ENCODE measurements at regions not wholly inside any gene's neighbourhood (a gene's known extent, or its start where the extent isn't known, plus 50 kb on each side); places are given as distances from the start of the nearest gene placed in this dataset.

DNA sequence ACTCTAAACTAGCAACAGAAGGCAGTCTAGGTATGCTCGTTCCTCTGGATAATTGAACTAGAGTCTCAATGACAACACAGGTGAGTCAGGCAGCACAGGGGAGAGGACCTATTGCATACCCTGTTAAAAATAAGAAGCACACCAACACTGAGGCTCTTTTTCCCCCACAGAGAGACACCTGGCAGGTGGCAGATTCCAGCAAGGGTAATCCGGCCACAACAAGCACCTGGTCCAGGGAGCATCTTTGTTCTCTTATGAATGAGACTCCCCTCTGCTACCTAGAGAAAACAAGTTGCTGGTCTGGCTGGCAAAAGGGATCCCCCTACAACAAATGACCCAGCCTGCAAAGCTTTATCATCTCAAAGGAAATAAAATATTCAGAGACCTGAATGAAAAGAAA is 508.9 kb upstream of the POU3F3 start:
- TF ChIP-seq, protein P1, sequence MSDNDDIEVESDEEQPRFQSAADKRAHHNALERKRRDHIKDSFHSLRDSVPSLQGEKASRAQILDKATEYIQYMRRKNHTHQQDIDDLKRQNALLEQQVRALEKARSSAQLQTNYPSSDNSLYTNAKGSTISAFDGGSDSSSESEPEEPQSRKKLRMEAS (IDR thresholded peaks at IDR 0.05) = no peak
- TF ChIP-seq EHMT2 (IDR thresholded peaks at IDR 0.05; ENCODE audit: borderline replicate concordance, low read depth, low read length) (no peak), ZBTB7A (CRISPR knock-in tag; IDR thresholded peaks at IDR 0.05) (no peak), CBX2 (IDR thresholded peaks at IDR 0.05; ENCODE audit: low read depth, low read length) (no peak), CBX2 (CRISPR knock-in tag; IDR thresholded peaks at IDR 0.05; ENCODE audit: low read depth) (no peak), ZNF337 (CRISPR knock-in tag; IDR thresholded peaks at IDR 0.05; ENCODE audit: borderline replicate concordance, low read depth) (no peak), CHD2 (IDR thresholded peaks at IDR 0.05; ENCODE audit: low read depth, low read length) (no peak), NFYC (CRISPR knock-in tag; IDR thresholded peaks at IDR 0.05) (no peak)
- TF ChIP-seq, protein P2, sequence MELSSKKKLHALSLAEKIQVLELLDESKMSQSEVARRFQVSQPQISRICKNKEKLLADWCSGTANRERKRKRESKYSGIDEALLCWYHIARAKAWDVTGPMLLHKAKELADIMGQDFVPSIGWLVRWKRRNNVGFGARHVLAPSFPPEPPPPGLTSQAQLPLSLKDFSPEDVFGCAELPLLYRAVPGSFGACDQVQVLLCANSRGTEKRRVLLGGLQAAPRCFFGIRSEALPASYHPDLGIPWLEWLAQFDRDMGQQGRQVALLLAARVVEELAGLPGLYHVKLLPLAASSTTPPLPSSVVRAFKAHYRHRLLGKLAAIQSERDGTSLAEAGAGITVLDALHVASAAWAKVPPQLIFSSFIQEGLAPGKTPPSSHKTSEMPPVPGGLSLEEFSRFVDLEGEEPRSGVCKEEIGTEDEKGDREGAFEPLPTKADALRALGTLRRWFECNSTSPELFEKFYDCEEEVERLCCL (CRISPR knock-in tag; IDR thresholded peaks at IDR 0.05; ENCODE audit: borderline replicate concordance) = no peak
- TF ChIP-seq, protein P3, sequence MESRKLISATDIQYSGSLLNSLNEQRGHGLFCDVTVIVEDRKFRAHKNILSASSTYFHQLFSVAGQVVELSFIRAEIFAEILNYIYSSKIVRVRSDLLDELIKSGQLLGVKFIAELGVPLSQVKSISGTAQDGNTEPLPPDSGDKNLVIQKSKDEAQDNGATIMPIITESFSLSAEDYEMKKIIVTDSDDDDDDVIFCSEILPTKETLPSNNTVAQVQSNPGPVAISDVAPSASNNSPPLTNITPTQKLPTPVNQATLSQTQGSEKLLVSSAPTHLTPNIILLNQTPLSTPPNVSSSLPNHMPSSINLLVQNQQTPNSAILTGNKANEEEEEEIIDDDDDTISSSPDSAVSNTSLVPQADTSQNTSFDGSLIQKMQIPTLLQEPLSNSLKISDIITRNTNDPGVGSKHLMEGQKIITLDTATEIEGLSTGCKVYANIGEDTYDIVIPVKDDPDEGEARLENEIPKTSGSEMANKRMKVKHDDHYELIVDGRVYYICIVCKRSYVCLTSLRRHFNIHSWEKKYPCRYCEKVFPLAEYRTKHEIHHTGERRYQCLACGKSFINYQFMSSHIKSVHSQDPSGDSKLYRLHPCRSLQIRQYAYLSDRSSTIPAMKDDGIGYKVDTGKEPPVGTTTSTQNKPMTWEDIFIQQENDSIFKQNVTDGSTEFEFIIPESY (CRISPR knock-in tag; IDR thresholded peaks at IDR 0.05) = no peak
- TF ChIP-seq, protein P4, sequence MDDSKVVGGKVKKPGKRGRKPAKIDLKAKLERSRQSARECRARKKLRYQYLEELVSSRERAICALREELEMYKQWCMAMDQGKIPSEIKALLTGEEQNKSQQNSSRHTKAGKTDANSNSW (CRISPR knock-in tag; IDR thresholded peaks at IDR 0.05; ENCODE audit: borderline replicate concordance) = no peak

All from HepG2 (cell line).